Nephron (organoid): ENCODE measurements at regions not wholly inside any gene's neighbourhood (a gene's known extent, or its start where the extent isn't known, plus 50 kb on each side); places are given as distances from the start of the nearest gene placed in this dataset.

Source experiments
- H3K27ac Mint-ChIP-seq, 3 experiments: 2 replicates each; pipeline ENCODE4 v1.8.0; 2020; ENCODE audit warnings: mixed read lengths in 3 of 3, mild to moderate bottlenecking in 2 of 3, moderate library complexity in 1 of 3
- H3K27me3 Mint-ChIP-seq: 2 replicates; pipeline ENCODE4 v1.8.0; 2021; ENCODE audit warnings: low read depth, mild to moderate bottlenecking, moderate library complexity, mixed read lengths
- H3K36me3 Mint-ChIP-seq: 2 replicates; pipeline ENCODE4 v1.8.0; 2020; ENCODE audit warnings: low read depth, mixed read lengths
- H3K4me1 Mint-ChIP-seq: 2 replicates; pipeline ENCODE4 v1.8.0; 2020; ENCODE audit warnings: mixed read lengths
- H3K4me3 Mint-ChIP-seq, 3 experiments: 2 replicates each; pipeline ENCODE4 v1.8.0; 2020; ENCODE audit warnings: mild to moderate bottlenecking in 3 of 3, mixed read lengths in 3 of 3, moderate library complexity in 2 of 3
- H3K9me3 Mint-ChIP-seq: 2 replicates; pipeline ENCODE4 v1.8.0; 2020; ENCODE audit warnings: mixed read lengths
- CTCF ChIP-seq, 3 experiments: fragments of 200-600 bp; sonication (generic); IDR thresholded peaks; one replicate each; pipeline ENCODE4 v1.5.0; 2021; ENCODE audit warnings: antibody characterized with exemption in 3 of 3; ENCODE audit not compliant: unreplicated experiment in 3 of 3

- H3K36me3 Mint-ChIP-seq = no peaks in the 10 kb centered on the region
- TF ChIP-seq CTCF (IDR thresholded peaks at IDR 0.05; ENCODE audit: unreplicated experiment in 3 of 3) = no peak
- H3K27ac Mint-ChIP-seq = no peak overlapping the region
- peaks cover 17% of the 10 kb centered on the region for H3K9me3 Mint-ChIP-seq
- no peaks in the 10 kb centered on the region for H3K4me1 Mint-ChIP-seq
- no peak overlapping the region for H3K4me3 Mint-ChIP-seq
- no peaks in the 10 kb centered on the region for H3K27me3 Mint-ChIP-seq
These were observed 138.0 kb upstream of the BOD1L1 start for GRCh38 chr4:13765539-13765938.

GRCh38 chr4:13766761-13767540, 139.4 kb upstream of the BOD1L1 start:
- H3K4me3 Mint-ChIP-seq = no peak overlapping the region
- no peaks in the 10 kb centered on the region for H3K4me1 Mint-ChIP-seq
- no peaks in the 10 kb centered on the region for H3K36me3 Mint-ChIP-seq
- H3K9me3 Mint-ChIP-seq = peaks cover 24% of the 10 kb centered on the region
- no peak for TF ChIP-seq CTCF (IDR thresholded peaks at IDR 0.05; ENCODE audit: unreplicated experiment in 3 of 3)
- H3K27me3 Mint-ChIP-seq = peaks cover 5% of the 10 kb centered on the region
- H3K27ac Mint-ChIP-seq = no peak overlapping the region

GRCh38 chr4:13777341-13777740, 149.8 kb upstream of the BOD1L1 start:
- Mint-ChIP-seq H3K4me1 (no peaks in the 10 kb centered on the region), H3K36me3 (no peaks in the 10 kb centered on the region), H3K27me3 (no peaks in the 10 kb centered on the region), H3K4me3 (no peak overlapping the region), H3K27ac (no peak overlapping the region), H3K9me3 (peaks cover 12% of the 10 kb centered on the region)
- TF ChIP-seq CTCF (IDR thresholded peaks at IDR 0.05; ENCODE audit: unreplicated experiment in 3 of 3) = no peak

GRCh38 chr4:13778367-13778766, 150.8 kb upstream of the BOD1L1 start:
- no peak for TF ChIP-seq CTCF (IDR thresholded peaks at IDR 0.05; ENCODE audit: unreplicated experiment in 3 of 3)
- no peak overlapping the region for H3K4me3 Mint-ChIP-seq
- no peaks in the 10 kb centered on the region for H3K36me3 Mint-ChIP-seq
- peaks cover 9% of the 10 kb centered on the region for H3K9me3 Mint-ChIP-seq
- H3K4me1 Mint-ChIP-seq = no peaks in the 10 kb centered on the region
- H3K27me3 Mint-ChIP-seq = no peaks in the 10 kb centered on the region
- no peak overlapping the region for H3K27ac Mint-ChIP-seq

GRCh38 chr4:13782231-13782630, 154.7 kb upstream of the BOD1L1 start:
- Mint-ChIP-seq H3K27ac (peak overlapping the region in 2 of 3 experiments; percentile 60 to 69), H3K9me3 (peaks cover 2% of the 10 kb centered on the region), H3K27me3 (no peaks in the 10 kb centered on the region), H3K4me1 (no peaks in the 10 kb centered on the region), H3K36me3 (no peaks in the 10 kb centered on the region), H3K4me3 (no peak overlapping the region)
- TF ChIP-seq CTCF (IDR thresholded peaks at IDR 0.05; ENCODE audit: unreplicated experiment in 3 of 3) = no peak

- TF ChIP-seq CTCF (IDR thresholded peaks at IDR 0.05; ENCODE audit: unreplicated experiment in 3 of 3) = no peak
- no peak overlapping the region for H3K27ac Mint-ChIP-seq
- no peaks in the 10 kb centered on the region for H3K27me3 Mint-ChIP-seq
- no peaks in the 10 kb centered on the region for H3K9me3 Mint-ChIP-seq
- no peaks in the 10 kb centered on the region for H3K36me3 Mint-ChIP-seq
- H3K4me3 Mint-ChIP-seq = no peak overlapping the region
- no peaks in the 10 kb centered on the region for H3K4me1 Mint-ChIP-seq
These were observed 156.4 kb upstream of the BOD1L1 start for GRCh38 chr4:13783800-13784411.
